Fibroblast of skin of left biceps (primary cell): ENCODE measurements at regions not wholly inside any gene's neighbourhood (a gene's known extent, or its start where the extent isn't known, plus 50 kb on each side); places are given as distances from the start of the nearest gene placed in this dataset.

Source experiments
- DNase-seq, 2 experiments: peaks; one replicate each; pipeline ENCODE4 v3.0.0-alpha.2; 2013; ENCODE audit warnings: low read depth in 2 of 2

DNA sequence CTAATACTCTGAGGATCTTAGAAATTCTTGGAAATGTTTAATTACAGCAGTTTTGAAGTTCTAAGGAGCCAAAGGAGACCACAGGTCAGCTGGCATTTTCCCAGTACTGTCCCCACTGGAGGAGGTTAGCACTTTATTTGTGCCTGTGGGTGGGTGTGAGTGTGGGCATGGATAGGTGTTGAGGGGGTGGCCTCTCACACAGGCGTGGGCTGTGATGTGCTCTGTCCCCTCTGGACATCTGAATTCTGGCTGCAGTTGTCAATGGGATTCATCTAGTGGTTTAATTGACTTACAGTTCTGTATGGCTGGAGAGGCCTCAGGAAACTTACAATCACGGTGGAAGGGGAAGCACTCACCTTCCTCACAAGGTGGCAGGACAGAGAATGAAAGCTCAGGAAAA is 135.4 kb upstream of the NAMPT start:
- DNase-seq: no peak

DNA sequence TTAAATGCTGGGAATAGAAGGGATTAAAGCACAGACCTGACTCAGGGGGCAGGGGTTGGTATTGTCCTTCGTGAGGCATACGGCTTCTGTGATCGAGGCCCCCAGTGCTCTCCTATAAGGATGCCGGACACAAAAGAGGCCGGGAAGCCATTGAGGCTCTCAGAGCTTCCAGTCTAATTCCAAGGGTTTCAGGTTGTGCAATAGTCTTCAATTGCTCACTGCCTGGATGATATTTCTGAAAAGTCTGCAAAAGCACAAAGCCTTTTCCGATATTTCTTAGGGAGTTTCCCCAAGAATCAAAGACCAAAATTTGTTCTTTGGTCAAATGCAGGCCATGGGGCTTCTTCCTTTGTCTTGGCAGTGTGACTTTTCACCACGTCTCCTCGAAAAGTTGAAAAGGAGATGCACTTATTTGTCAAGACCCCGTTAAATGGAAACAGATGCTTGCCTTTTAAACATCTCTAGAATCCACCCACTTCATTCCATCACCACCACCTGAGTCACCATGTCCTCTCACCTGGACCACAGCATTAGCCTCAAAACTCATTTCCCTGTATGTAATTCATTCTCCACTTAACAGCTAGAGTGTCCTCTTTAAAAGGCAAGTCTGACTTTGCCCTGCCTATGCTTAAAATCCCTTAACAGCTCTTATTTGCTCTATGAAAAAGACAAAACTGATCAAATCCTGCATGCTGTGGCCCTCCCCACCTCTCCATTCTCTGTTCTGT is 134.8 kb upstream of the NAMPT start:
- no peak for DNase-seq

DNA sequence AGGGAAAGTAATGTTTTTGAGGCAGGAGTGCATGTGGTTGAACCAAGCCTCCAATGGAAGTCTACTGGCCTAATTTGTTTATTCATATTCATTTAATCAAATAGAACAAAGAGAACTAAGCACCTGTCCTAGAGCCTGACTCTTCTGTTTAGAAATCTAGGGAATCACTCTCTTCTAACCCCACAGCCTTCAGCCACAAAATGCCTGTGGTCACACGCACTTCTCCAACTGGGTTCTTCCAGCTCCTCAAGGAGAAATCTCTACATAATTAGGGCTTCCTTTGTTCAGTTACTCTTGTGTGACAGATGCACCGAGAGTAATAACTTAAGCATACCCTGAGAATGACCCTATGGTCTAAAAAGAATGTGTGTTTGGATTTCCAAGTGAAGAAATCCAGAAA is 133.7 kb upstream of the NAMPT start:
- no peak for DNase-seq

DNA sequence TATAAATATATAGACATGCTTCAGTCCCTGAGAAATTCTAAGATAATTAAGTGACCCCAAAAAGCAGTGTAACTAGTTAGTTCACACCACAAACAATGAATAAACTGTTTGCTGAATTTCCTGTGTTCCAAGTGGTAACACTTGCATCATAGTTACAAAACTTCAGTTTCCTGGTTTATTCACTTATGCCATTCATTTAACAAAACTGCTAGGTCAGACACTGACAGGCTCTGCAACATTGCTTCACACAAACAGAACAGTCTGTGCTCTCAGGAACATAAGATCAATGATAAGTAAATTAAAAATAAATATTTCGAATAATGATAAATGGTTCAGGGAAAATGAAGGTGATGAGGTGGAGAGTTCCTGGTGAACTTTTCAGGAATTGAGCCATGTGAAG is 133.3 kb upstream of the NAMPT start:
- no peak for DNase-seq

DNA sequence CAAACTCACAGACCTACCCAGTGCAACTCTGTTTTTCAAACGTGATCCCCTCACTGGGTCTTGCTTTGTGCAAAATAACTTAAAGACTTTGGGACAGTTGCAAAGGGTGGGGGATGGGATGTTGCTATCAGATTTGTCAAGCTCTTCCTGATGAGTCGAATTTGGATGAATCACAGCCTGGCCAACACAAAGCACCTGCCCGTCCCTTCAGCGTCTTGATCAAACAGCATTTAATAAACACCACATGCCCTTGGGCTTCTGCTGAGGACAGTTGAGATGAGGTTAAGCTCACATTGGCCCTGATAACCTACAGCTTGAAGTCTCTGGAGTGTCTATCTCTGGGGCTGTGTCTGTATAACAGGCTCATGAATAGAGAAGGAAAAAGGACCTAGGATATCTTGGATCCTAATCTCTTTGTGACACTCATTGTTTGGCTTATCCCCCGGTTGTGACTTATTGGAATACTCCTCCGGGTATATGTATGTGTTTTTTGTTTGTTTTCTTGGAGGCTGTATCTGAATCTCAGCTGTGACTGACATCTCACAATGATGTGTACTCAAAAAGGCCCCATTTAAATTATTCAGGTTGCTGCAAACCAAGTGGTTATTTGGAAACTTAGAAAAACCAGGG is 132.6 kb upstream of the NAMPT start:
- DNase-seq: no peak

DNA sequence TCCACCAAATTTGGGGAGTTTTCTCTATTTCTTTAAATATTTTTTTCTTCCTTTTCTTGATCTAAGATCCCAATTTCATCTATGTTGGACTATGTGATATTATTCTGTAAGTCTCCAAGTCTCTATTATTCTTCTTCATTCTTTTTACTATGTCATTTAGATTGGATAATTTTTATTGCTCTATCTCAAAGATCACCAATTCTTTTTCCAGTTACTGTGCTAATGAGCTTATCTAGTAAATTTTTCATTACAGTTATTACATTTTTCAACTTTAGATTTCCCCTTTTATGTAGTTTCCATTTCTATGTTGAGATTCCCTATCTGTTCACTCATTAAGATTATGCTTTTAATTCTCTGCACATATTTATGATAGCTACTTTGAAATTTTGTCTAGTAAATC is 131.6 kb upstream of the NAMPT start:
- no peak for DNase-seq

DNA sequence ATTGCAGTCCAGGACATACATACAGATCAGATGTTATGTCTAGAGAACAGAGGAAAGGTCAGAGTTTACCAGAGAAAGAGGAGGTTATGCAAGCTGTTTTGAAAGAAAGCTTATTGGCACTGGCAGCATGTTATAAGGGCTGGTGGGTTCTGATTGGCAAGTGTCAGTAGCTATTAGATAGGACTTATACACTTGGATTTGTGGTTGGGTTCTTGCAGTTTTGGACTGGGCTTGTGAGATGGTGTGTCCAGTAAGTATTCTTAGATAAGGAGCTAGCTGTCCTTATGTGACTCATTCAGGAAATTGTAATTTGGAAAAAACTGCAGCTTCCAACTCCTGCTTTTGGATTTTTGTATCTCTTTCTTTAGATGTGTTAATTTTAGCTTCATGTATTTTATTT is 130.7 kb upstream of the NAMPT start:
- DNase-seq: no peak

DNA sequence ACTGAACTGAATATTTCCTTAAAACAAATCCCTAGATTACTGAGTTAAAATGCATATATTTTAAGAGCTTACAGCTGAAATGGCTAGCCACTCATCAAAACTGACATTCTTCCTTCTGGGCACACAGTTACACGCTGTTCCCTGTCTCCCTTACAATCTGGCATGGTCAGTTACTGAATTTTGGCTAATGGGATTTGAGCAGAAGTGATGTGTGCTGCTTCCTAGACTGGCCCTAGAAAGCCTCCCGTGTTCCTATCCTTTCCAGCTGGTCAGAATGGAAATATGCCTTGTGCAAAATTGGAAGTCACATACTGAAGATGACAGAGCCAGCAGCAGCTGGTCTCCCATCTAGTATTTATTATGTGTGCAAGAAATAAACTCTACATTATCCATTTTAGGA is 128.7 kb upstream of the NAMPT start:
- DNase-seq: no peak

DNA sequence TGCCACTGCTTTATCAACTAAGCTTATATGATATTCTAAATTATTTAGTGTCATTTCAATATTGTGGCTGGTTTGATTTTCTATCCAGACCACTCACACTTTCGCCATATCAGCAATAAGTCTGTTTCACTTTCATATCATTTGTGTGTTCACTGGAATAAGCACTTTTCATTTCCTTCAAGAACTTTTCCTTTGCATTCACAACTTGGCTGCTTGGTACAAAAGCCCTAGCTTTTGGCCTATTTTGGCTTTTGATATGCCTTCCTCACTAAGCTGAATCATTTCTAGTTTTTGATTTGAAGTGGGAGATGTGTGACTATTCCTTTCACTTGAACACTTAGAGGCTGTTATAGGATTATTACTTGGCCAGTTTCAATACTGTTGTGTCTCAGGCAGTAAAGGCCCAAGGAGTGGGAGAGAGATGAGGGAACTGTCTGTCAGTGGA is 120.9 kb upstream of the NAMPT start:
- no peak for DNase-seq

DNA sequence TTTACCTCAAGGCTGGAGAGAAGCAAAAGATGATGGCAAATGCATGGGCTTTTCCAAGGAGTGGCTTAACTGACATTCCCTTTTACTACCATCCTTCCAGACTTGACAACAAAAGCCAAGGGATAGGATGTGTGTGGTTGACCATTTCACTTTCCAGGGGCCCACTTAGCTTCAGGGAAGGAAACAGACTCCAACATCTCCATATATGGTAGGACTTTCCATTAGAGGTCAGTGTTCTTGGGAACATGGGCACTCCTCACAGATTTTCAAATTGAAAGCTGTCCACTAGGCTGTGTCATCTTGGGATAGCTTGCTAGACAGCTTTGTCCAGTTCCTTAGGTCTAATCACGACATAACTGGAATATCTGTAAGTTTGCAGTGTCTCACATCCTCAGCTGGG is 118.1 kb upstream of the NAMPT start:
- DNase-seq: no peak

DNA sequence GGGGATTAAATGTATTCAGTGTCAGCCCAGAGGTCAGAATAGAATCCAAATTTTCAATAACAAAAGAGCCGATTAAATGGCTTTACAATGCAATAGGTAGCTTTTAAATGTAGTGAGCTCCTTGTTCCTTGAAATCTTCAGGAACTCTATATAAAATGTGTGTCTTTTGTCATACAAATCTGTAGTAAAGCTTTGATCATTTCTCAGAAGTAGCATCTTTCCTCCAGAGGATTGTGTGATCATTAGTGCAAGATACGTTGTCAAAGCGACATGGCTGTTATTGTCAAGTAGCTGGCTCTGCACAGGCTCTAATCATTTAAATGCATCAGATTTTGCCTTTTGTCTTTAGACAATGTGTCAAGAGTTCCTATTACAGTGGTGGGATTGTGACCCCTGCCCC is 116.1 kb upstream of the NAMPT start:
- no peak for DNase-seq

DNA sequence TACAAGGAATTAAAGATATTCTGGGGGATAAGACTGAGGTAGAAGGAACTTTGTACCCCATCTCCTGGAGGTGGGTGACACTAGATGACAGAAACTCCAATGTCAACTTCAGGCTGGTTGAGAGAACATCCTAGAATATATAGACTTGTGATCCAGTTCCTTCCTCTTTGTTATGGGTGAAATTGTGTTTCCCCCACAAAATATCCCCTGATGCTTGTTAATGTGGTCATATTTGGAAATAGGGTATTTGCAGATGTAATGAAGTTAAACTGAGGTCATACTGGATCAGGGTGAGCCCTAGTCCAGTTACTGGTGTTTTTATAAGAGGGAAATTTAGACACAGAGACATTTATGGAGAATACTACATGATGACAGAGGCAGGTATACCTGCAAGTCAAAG is 114.0 kb upstream of the NAMPT start:
- DNase-seq: no peak

DNA sequence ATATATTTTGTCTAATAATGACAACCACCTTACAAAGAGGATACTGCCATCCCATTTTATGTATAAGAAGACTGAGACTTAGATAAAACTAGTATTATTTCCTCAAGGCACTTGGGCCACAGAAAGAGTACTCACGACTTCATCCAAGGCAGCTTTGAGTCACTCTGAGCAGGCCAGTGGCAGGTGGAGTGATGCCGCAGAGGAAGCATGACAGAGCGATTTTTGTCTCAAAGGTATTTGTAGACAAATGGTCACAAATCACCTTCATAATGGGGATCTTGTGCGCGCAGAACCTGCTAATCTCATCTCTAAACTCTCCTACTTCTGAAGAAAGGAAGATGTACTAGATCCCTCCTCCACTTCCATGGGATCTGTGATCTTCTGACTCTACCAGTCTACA is 113.2 kb upstream of the NAMPT start:
- no peak for DNase-seq

DNA sequence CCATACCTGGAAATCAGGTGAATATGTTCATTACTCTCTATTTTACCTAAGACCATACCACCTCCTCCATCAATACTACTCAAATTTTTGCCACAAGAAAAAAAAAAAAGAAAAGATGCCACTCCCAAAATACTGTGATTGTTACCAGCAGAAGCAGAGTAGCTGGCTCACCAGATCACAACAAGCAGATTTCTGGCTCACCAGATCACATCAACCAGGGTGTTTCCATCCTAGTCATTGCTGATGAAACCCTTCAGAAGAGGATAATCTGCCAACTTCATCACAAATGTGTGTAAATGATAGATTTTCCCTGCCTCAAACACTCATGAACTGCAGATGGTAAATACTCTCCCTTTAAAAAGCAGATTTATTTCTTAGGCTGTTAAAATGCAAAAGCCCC is 109.7 kb upstream of the NAMPT start:
- no peak for DNase-seq

DNA sequence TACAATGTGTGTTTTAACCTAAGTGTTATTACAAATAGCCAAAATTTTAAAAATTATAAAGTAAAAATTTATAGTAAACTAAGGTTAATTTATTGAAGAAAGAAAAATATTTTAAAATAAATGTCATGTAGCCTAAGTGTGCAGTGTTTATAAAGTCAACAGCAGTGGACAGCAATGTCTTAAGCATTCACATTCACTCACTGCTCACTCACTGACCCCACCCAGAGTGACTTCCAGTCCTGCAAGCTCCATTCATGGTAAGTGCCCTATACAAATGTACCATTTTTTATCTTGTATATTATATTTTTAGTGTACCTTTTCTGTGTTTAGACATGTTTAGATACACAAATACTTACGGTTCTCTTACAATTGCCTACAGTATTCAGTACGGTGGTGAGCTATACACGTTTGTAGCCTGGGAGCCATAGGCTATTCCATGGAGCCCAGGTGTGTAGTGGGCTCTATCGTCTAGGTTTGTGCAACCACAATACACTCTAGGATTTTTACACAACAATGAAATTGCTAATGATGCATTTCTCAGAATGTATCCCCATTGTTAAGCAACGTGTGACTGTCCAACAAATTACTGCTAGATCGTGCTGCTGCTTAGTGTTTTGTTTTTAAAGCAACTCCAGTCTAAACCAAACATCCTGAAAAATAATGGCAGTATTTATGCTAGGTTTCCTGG is 108.9 kb upstream of the NAMPT start:
- DNase-seq: no peak

DNA sequence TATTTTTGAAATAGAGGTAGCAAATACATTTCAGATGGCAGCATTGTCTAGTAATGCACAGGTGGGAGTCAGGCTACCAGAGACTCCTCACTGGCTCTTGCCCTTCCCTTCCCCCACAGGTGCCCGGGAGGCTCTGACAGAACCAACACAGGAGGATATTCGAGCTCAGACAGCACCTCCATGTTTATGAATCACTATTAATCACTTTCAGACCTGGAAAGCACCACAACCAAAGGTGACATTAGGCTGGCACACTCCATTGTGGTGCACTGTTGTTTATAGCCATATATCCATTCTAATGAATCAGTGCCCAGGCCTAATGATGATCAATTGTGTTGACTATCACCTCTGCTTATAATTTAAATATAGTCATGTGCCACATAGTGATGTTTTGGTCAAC is 107.8 kb upstream of the NAMPT start:
- DNase-seq: no peak

DNA sequence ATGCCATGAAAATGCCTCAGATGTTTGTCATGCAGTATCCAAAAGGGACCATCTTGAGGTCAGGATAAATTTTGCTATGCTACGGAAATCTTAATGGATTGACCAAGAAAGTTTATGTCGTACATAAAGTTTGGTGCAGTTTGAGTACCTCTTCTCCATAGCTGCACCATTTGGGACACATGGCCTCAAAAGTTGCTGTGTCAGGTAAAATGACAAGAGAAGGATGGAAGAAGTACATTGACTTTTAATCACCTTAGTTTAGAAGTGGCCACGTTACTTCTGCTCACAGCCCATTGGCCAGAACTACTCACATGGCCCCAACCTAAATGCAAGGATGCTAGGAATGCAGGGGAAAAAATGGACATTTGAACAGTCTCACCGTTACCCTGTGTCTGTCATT is 107.4 kb upstream of the NAMPT start:
- DNase-seq: no peak

DNA sequence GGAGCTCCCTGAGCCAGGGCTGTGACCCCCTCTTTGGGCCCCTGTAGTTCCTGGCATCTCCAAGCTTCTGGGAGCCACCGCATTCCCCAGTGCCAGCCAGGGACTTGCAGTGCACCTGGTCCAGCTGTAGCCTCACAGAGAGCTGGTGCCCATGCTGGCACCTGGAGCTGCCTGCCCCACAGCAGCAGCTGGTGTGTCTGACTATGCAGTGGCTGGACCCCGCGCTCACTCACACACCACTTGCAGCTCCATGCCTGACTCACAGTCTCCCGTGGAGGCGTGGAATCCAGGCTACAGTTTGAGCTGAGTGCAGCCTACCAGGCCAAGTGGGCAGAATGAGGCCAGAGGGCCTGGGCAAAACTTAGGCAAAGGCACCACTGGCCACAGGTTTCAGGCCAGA is 102.2 kb upstream of the NAMPT start:
- DNase-seq: no peak

DNA sequence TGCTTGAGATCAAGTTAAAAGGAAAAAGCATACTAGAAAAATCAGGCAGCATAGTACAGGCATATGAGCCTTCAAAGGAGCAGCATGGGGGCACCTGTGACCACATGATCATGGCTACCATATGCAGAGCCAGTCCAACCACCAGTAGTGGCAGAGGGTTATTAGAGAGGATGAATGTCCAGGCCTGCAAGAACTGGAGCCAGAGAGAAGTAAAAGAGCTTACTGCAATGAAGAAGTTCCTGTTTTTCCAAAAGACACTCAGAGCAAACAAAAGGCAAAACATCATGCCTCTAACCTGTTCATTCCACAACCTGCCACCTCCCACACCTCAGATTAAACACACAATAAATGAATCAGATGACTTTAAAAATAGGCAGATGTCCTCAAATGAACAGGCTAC is 99.6 kb upstream of the NAMPT start:
- no peak for DNase-seq

DNA sequence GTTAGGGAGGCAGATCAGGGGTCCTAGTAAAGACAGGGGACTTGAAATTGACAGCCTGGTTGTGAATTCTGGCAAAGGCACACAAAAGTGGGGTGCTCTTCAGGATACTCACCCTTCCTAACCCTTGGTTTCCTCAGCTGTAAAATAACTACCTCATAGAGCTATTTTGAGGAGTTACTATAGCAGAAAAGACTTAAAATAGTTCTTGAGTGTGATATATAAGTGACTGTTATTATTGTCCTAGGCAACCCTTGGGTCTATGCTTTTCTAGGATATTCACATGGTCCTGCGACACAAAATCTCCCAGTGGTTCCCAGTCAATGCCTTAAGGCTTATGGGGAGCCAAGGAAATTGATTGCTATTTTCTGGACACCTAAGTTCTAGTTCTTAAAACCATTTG is 98.1 kb upstream of the NAMPT start:
- no peak for DNase-seq

DNA sequence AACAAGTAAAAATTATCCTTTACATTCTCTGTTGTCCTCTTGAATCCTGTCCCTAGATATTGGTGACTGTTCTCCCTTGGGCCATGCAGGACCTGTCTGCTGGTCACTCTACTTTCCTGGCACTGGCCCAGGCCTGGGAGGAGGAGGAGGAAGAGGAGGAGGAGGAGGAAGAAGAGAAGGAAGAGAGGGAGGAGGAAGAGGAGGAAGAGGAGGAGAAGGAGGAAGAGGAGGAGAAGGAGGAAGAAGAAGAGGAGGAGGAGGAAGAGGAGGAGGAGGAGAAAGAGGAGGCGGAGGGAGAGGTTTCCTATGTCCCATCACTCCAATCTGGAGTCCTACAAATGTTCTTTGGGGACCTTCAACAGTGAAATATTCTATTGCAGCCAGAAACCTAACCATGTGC is 97.3 kb upstream of the NAMPT start:
- no peak for DNase-seq

DNA sequence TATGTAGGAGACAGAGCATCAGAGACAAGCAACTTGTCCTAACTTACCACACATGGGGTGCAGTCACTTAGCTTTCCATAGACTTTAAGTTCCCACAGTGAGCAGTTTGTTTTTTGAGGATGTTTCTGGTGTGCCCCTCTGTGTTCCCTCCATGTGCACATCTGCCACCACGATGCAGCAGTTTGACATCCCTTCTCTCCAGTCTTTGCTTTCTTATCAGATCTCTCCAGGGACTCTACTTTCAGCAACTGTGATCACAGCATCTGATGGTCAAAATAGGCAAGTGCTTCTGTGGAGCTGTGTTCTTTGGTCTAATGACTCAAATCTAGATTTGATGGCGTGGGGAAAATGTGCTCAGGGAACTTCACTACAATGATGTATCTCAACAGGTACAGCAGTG is 96.5 kb upstream of the NAMPT start:
- no peak for DNase-seq

DNA sequence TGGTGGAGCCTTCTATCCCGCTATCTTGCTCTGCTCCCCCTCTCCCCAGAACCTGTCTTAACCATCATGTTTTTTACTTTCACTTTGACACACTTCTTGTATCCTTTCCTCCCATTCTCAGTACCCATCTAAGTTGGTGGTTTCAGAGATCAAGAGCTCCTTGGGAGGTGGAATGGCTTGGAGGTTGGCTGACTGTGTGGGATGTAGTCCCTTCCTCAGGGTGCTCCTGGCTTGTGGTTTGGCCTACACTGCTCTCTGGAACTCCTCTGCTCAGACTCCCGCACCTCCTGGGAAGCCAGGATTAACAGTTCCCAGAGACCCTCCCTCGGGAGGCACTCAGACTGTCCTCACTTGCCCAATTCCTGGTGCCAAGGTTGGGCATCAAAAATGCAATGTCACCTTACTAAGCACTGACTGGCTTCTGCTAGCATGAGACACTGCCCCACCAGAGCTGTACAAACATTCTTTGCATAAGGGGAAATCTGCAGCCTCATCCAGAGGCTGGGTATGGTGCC is 93.1 kb upstream of the NAMPT start:
- DNase-seq: no peak
